Ureter (tissue), 1 donor: ENCODE measurements at regions not wholly inside any gene's neighbourhood (a gene's known extent, or its start where the extent isn't known, plus 50 kb on each side); places are given as distances from the start of the nearest gene placed in this dataset.

Source experiments
- DNase-seq: peaks from one replicate; pipeline ENCODE4 v3.0.0-alpha.2; 2020; ENCODE audit warnings: low spot score
- donor health status: DM: yes; HTN: yes; CAD: no.

DNA sequence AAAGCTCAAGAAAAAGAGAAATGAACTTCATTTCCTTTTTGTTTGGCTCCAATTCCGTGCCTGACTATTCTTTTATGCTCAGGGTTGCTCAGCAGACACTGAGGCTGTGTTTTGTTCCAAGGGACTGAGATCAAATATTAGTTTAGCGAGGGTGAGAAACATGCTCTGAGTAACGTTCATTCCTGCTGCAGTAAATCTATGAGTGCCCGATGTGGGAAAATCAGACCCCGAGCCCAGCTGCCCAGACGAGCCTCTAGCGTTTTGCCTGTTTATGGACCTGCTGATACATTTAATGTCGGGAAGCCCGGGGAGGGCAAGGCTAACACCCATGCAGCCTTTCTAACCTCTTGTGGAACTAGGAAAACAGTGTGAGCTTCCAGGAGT is 119.2 kb downstream of the VAPA start:
- no peak for DNase-seq

DNA sequence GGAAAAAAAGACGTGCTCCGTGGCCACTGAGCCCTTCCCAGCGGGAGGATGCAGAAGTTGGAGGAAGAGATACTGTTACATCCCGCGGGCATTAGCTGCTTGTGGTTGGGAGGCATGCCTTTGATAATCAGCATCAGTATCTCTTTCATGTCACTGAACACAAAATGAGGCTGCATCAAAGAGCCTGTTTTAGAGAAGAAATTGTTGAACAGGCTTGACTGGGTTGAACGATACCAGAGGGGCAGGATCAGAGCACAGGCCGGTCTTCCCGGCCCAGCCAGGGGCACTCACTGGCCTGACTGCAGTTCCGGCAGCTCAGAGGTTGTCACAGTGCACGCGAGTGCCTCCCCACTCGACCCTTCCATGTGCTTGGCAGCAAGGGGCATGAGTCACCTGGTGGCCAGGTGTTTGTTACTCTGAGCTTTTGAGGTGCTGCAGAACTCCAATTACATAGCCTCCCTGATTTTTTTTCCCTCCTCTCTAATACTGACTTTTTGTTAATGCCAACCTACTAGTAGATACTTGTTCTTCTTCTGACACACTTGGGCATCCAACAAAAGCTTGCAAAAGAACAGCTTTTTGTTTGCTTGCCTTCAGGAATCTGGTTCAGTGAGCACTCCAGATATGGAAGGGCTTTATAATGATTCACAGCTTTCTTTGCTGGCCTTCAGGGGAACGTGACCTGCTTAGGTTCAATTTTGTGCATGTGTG is 121.6 kb downstream of the VAPA start:
- DNase-seq, result no peak

DNA sequence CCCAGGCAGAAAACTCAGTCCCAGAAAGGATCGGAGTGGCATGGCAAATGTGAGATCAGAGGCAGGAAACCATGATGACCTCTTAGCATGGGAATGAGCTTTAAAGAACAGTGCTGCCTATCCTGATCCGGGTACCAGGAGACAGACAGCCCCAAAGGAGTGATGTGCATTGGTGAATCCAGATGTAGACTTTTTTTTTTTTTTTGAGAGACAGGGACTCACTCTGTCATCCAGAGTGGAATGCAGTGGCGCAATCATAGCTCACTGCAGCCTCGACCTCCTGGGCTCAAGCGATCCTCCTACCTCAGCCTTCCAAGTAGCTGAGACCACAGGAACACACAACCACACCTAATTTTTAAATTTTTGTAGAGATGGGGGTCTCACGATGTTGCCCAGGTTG is 122.7 kb downstream of the VAPA start:
- no peak for DNase-seq

GRCh38 chr18:10037181-10037580 is 123.4 kb downstream of the VAPA start:
- DNase-seq, result no peak

GRCh38 chr18:10038268-10038667 is 124.5 kb downstream of the VAPA start:
- DNase-seq, result no peak

DNA sequence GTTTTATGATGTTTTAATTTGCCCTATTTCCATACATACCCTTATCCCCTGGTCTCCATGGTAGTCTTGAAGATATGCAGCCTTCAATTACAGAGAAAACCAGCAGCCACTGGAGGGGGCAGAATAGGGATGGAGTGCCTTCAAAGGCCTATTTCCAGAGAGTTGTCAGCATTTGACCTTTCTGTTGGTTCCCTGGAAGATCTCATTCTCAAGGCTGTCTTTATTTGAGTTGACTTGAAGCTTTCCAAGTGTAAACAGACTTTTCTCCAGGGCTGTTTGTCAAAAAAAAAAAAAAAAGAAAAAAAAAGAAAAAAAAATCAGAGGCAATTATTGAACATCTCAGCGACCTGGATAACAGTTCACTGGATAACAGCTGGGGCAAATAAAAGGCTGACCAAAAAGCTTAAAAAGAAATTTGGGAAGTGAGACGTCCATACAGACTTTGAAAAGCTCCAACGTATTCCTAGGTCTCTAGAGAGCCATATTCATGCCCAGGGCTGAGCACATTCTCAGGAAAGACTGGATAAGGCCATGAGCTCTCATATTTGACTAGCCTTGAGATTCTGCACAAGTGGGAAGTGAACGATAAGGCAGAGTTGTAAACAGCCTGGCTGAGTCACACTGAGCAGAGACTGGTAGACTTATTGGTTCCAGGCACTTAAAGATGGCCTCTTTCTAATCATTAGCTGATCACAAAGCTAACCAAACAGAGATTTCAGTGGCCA is 126.6 kb downstream of the VAPA start:
- DNase-seq, result no peak

DNA sequence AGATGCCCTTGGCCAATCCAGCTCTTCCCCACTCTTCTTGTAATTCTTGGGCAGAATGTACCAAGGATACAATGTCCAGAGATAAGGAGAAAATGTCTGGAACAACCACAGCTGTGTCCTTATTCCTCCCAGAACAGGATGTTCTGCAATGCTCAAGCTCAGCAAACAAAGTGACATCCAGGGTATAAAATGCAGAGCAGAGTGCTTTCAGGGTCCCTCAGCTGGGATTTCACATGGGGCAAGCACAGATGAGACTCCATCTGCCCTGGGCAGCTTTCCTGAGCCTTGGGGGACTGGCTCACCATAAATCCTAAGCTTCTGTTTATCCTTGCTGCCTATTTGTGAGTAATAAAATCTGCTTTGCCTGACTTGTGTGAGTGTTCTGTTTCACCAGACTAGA is 127.4 kb downstream of the VAPA start:
- peak; percentile 77 for DNase-seq

GRCh38 chr18:10042492-10042891 is 128.7 kb downstream of the VAPA start:
- DNase-seq, result no peak

- DNase-seq, result no peak
Measured at GRCh38 chr18:10044054-10044453, 130.2 kb downstream of the VAPA start.

DNA sequence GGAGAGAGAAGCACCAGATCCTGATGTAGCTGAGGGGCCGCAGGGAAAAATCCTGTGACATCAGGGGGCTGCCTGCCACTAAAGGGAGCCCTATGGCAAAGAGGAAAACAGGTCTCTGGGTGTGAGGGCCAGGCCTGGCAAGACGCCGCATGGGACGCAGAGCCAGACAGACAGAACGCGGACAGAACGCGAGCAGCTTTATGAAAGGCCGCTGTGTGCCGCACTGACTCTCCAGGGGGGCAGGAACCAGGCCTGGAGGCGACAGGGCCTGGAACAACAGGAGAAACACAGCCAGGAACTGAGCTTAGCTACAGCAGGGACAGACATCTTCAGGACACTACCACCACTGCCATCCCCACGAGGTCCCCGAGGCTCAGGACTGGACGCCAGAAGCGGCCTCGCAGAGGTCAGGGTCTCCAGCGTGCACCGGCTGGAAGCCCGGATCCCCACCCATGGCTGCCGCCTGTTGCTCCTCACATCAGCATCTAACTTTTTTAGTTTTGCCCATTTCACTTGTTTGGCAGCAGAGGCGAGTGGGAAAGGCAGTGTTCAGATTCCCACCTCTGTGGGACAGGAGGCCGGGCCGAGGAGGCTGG is 131.6 kb downstream of the VAPA start:
- no peak for DNase-seq

- DNase-seq, result no peak
Measured at GRCh38 chr18:10046178-10046807, 132.5 kb downstream of the VAPA start.

DNA sequence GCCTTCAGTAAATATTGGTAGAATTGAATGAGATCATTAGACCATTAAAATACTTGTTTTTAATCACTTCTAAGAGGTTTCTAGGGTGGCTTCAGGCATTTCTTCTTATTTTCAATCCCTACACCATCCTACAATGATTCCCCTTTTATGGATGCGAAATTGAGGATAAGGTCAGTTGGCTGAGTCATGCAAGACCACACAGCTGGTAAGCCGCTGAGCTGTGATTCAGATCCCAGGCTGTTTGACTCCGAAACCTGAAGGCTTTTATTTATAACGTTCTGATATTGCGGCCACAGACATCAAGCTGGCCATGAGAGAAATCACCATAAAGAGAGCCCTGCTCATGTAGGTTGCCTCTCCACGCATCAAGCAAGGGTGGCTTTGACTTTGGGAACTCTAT is 133.4 kb downstream of the VAPA start:
- DNase-seq, result no peak

DNA sequence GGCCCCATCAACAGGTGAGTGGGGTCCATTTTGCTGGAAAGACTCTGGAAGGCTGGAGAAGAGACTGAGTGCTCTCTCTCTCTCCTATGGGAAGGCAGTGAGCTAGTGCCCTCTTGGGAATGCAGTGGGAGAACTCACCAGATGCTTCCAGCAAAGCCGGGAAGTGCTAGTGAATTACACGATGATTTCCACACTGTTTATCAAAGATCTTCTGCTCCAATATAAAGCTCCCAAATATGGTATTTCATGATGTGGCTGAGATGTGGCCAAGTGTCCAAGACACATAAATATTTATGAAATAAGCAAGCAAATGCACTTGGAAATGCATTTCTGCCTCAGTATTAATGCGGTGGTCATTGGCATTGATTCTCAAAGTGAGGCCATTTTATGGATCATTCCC is 135.9 kb downstream of the VAPA start:
- no peak for DNase-seq

DNA sequence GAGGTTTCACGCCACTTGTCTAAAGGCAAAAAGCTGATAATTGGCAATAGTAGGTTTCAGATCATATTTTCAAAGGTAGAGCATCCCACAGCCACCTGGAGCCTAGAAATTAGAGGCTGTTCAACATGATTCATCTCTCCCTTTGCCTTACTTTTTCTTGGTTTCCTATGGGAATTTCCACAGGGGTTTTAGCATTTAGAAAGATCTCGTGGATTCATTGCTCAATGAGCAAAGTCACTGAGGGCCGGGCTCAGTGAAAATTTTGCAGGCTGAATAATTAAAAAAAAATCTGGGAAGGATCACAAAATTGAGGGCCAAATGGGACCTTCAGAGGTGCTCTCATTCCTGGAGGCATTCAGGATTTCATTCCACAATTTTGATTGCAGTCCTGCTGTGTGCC is 137.1 kb downstream of the VAPA start:
- DNase-seq, result no peak

- peak; percentile 71 for DNase-seq
Measured at GRCh38 chr18:10051877-10052631, 138.2 kb downstream of the VAPA start.

DNA sequence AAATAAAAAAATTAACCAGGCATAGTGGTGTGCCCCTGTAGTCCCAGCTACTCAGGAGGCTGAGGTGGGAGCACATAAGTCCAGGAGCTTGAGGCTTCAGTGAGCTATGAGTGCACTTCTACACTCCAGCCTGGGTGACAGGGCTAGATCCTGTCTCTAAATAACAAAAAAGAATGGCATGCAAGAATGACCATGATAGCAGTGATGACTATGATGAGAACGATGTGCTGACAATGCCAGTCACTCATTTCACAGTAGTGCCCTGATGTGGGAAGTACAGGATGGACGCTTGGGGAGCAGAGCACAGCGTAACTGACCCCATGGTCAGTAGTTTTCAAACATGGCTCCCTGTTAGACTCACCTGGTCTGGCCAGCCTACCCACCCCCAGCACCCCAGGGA is 139.1 kb downstream of the VAPA start:
- no peak for DNase-seq

GRCh38 chr18:10053861-10054260 is 140.0 kb downstream of the VAPA start:
- no peak for DNase-seq

- DNase-seq, result no peak
Measured at GRCh38 chr18:10054366-10054765, 140.6 kb downstream of the VAPA start.

DNA sequence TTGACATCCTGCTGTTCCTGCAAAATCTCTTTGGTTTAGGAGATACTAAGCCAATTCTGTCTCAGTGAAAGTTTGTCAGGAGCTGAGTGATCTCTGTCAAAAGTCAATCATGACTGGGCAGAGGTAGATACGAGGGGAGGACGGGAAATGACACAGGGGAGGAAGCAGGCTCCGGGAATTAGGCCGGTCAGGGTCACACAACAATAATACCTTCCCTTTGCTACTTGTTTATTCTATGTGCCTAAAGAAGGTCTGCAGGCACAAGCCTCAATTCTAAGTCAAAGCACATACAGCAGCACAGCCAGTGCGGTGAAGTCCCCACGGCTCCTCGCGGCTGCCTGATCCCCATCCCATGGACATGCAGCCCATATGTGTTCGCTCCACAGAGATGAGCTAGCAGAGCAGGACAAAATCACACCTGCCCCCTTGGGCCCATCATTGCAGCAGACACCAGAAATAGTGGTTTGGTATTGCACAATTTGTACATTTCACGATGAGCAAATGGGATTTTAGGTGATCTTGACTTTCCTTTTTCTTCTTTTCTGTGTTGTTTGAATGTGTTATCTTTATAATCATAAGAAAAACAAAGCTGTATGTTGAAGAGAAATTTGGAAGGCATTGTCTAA is 141.4 kb downstream of the VAPA start:
- no peak for DNase-seq

DNA sequence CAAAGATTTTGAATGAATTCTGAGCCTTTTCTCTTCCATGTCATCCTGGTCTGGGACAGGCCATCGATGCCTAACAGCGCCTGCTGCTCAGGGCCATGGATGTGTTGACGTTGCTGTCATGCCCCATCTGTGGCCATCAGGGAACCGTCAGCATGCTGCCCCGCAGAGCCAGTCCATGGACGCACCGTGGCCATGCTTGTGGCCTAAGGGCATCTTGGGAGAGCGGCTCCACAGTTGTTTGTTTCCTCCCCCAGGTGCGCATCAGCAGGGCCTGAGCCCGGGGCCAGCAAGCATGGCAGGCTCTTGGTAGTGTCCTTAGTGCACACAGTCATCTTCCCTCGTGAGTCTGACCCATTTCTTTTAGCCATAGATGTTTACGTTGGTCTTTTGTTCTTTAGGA is 142.7 kb downstream of the VAPA start:
- DNase-seq, result no peak

DNA sequence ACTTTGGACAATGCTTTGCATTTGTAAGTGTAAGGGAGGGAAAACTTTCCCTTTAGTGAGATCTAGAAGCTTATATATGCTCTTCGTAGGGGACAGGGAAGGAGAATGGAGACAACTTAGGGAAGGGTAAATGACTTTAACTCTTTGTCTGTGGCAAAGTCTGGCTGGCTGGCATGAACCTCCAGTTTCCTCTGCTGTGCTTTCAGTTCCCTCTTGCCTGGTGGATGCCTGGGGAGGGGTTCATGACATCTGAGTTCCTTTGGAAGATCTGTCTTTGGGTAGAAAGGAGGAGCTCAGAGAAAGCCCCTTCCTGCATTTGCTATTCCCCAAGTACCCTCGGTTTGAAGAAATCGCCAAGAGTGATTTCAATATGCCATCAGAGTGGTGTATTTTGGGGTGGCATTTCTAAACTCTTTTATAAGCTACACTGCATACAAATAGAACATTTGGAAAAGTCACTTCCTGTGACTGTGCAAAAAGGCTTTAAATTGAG is 143.6 kb downstream of the VAPA start:
- no peak for DNase-seq
